ENCODE measurements at regions not wholly inside any gene's neighbourhood (a gene's known extent, or its start where the extent isn't known, plus 50 kb on each side); places are given as distances from the start of the nearest gene placed in this dataset.

GRCh38 chr2:158038901-158039300 is 62.8 kb upstream of the UPP2 start:
- no peak for TF ChIP-seq POLR2AphosphoS5 (IDR thresholded peaks at IDR 0.05; ENCODE audit: low read depth, low read length)
- TF ChIP-seq SIN3A (IDR thresholded peaks at IDR 0.05; ENCODE audit: borderline replicate concordance, insufficient read depth, low read length) = no peak
- no peak for TF ChIP-seq FOXP2 (optimal IDR thresholded peaks at IDR 0.05; ENCODE audit: borderline replicate concordance, extremely low read depth, extremely low read length, insufficient read depth)
- no peak for TF ChIP-seq REST (IDR thresholded peaks at IDR 0.05; ENCODE audit: insufficient read depth in 1 of 2, low read depth in 2 of 2, low read length in 2 of 2)
- no peak for TF ChIP-seq TAF1 (IDR thresholded peaks at IDR 0.05; ENCODE audit: borderline replicate concordance, insufficient read depth, low read length)

GRCh38 chr2:158034198-158034866 is 67.3 kb upstream of the UPP2 start:
- TF ChIP-seq REST (IDR thresholded peaks at IDR 0.05; ENCODE audit: insufficient read depth in 1 of 2, low read depth in 2 of 2, low read length in 2 of 2) = no peak
- no peak for TF ChIP-seq TAF1 (IDR thresholded peaks at IDR 0.05; ENCODE audit: borderline replicate concordance, insufficient read depth, low read length)
- TF ChIP-seq POLR2AphosphoS5 (IDR thresholded peaks at IDR 0.05; ENCODE audit: low read depth, low read length) = no peak

- TF ChIP-seq FOXP2 (optimal IDR thresholded peaks at IDR 0.05; ENCODE audit: borderline replicate concordance, extremely low read depth, extremely low read length, insufficient read depth) (no peak), SIN3A (IDR thresholded peaks at IDR 0.05; ENCODE audit: borderline replicate concordance, insufficient read depth, low read length) (no peak)
Observed at GRCh38 chr2:158031371-158031770, 70.3 kb upstream of the UPP2 start.

GRCh38 chr2:158025255-158025996 is 76.2 kb upstream of the UPP2 start:
- TF ChIP-seq POLR2AphosphoS5 (IDR thresholded peaks at IDR 0.05; ENCODE audit: low read depth, low read length) (no peak), FOXP2 (optimal IDR thresholded peaks at IDR 0.05; ENCODE audit: borderline replicate concordance, extremely low read depth, extremely low read length, insufficient read depth) (no peak), REST (IDR thresholded peaks at IDR 0.05; ENCODE audit: insufficient read depth in 1 of 2, low read depth in 2 of 2, low read length in 2 of 2) (no peak), SIN3A (IDR thresholded peaks at IDR 0.05; ENCODE audit: borderline replicate concordance, insufficient read depth, low read length) (no peak), TAF1 (IDR thresholded peaks at IDR 0.05; ENCODE audit: borderline replicate concordance, insufficient read depth, low read length) (no peak)

- no peak for TF ChIP-seq POLR2AphosphoS5 (IDR thresholded peaks at IDR 0.05; ENCODE audit: low read depth, low read length)
- no peak for TF ChIP-seq TAF1 (IDR thresholded peaks at IDR 0.05; ENCODE audit: borderline replicate concordance, insufficient read depth, low read length)
- TF ChIP-seq FOXP2 (optimal IDR thresholded peaks at IDR 0.05; ENCODE audit: borderline replicate concordance, extremely low read depth, extremely low read length, insufficient read depth) = no peak
- TF ChIP-seq REST (IDR thresholded peaks at IDR 0.05; ENCODE audit: insufficient read depth in 1 of 2, low read depth in 2 of 2, low read length in 2 of 2) = no peak
- TF ChIP-seq SIN3A (IDR thresholded peaks at IDR 0.05; ENCODE audit: borderline replicate concordance, insufficient read depth, low read length) = no peak
Observed at GRCh38 chr2:158024288-158024898, 77.3 kb upstream of the UPP2 start.
